ENCODE measurements at regions not wholly inside any gene's neighbourhood (a gene's known extent, or its start where the extent isn't known, plus 50 kb on each side); places are given as distances from the start of the nearest gene placed in this dataset.
"Not testable (repeated sequence)": the region's sequence is repeated elsewhere in the genome, so short reads cannot be mapped to it uniquely, and the experiment has no call there.

DNA sequence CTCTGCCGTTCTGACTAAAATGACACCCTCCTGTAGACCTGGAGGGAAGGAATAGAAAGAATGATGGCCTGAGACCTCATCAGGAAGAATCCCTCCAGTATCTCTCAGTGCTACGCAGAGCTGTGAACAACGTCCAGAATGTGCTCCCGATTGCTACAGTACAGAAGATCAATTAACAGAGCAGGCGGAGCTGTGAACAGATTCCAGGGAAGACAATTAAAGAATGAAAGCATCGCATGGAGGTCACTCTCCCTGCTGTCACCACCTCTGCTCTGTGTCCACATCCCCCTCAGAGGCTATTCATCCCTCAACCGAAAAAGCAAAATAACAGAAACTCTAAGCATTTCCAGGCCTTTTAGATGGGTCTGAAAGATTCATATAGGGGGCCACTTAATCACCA, 481.0 kb downstream of the EIPR1 start:
- intact Hi-C loops (cut with DNase I), result no loop called here

DNA sequence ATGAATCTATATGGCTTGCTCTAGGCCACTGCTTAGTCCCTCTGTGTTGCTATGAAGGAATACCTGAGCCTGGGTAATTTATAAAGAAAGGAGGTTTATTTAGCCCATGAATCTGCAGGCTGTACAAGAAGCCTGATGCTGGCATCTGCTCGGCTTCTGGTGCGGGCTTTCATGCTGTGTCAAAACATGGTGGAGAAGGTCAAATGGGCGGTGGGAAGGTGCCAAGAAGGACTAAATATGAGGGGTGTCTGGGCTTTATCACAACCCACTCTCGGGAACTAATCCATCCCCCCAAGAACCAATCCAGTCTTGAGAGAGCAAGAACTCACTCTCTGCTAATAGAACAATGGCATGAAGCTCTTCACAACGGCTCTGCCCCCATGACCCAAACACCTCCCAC, 481.6 kb downstream of the EIPR1 start:
- intact Hi-C loops (cut with DNase I), result no loop called here
- peak in 2 of 42 donors; percentile 4 to 9 for DNase-seq

More for the DNA sequence above, 481.0 kb downstream of the EIPR1 start:
- DNase-seq, result no peak

- intact Hi-C loops (cut with DNase I), result not testable (repeated sequence)
- peak in 3 of 42 donors; percentile 6 to 32 (median 17) for DNase-seq
These were observed 483.6 kb downstream of the EIPR1 start for GRCh38 chr2:2894011-2894410.

GRCh38 chr2:2892892-2893291, 484.7 kb downstream of the EIPR1 start:
- peak in 3 of 42 donors; percentile 1 to 31 (median 30) for DNase-seq
- intact Hi-C loops (cut with DNase I), result no loop called here

- intact Hi-C loops (cut with DNase I), result no loop called here
- DNase-seq, result peak in 3 of 42 donors; percentile 2 to 29 (median 25)
These were observed 485.2 kb downstream of the EIPR1 start for GRCh38 chr2:2892378-2892777.

- intact Hi-C loops (cut with DNase I), result no loop called here
These were observed 486.7 kb downstream of the EIPR1 start for GRCh38 chr2:2890901-2891300.

DNA sequence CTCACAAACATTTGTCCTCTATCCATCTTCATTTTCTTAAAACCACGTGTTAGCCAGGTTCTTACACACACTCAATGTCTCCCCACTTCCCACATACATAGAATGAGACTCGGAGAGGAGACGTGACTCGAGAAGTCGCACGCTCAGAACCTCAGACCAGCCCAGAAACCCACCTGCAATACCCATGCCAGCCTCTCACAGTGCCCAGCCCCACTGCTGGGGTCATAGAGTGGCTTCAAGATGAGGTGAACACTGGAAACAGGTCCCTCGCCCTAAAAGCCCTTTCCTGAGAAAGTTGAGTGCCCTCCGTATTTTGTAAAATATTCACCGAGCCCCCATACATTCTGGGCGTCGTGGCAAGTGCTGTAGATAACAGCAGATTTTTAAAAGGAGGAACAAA, 487.4 kb downstream of the EIPR1 start:
- intact Hi-C loops (cut with DNase I), result no loop called here
- peak in 4 of 42 donors; percentile 7 to 27 (median 8) for DNase-seq

More at GRCh38 chr2:2890901-2891300, 486.7 kb downstream of the EIPR1 start:
- DNase-seq, result peak in 4 of 42 donors; percentile 4 to 33 (median 12)

DNA sequence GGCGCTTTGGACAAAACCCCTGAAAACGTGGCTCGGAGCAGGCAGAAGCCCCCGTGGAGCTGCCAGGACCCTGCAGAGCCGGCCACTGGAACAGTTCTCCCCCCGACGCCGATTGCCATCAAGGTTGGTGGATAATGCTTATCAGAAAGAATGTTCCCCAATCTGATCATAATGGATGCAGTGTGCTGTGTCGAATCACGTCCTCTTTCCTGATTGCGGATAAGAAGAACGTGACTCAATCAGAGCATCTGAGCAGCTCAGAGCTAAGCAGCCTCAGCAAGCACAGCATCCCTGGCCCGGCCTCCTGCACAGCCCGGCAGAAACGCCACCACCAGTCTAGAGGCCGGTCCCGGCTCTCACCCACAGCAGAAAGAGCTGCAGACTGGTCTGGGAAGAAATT, 488.0 kb downstream of the EIPR1 start:
- intact Hi-C loops (cut with DNase I), result no loop called here
- peak in 10 of 42 donors; percentile 8 to 62 (median 36) for DNase-seq

GRCh38 chr2:2889141-2889540, 488.5 kb downstream of the EIPR1 start:
- DNase-seq, result peak in 10 of 42 donors; percentile 9 to 67 (median 43)
- intact Hi-C loops (cut with DNase I), result no loop called here

- intact Hi-C loops (cut with DNase I), result no loop called here
- DNase-seq, result peak in 4 of 42 donors; percentile 12 to 25 (median 16)
These were observed 489.7 kb downstream of the EIPR1 start for GRCh38 chr2:2887772-2888387.

DNA sequence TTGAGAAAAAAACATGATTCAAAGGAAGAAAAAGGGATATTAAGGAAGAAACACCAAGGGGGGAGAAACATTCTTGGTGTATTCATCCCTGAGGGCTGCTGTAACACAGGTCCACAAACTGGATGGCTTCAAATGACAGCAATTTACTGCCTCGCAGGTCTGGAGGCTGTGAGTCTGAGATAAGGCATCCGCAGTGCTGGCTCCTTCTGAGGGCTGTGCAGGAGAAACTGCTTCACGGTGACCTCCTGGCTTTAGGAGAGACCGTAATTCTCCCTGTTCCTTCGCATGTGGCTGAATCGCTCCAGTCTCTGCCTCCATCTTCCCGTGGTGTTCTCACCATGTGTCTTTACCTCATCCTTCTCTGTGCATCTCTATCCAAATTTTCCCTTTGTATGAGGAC, 490.7 kb downstream of the EIPR1 start:
- intact Hi-C loops (cut with DNase I), result no loop called here
- peak in 4 of 42 donors; percentile 10 to 35 (median 24) for DNase-seq

- DNase-seq, result peak in 1 of 42 donors; percentile 6
- intact Hi-C loops (cut with DNase I), result no loop called here
These were observed 496.1 kb downstream of the EIPR1 start for GRCh38 chr2:2881499-2881898.

DNA sequence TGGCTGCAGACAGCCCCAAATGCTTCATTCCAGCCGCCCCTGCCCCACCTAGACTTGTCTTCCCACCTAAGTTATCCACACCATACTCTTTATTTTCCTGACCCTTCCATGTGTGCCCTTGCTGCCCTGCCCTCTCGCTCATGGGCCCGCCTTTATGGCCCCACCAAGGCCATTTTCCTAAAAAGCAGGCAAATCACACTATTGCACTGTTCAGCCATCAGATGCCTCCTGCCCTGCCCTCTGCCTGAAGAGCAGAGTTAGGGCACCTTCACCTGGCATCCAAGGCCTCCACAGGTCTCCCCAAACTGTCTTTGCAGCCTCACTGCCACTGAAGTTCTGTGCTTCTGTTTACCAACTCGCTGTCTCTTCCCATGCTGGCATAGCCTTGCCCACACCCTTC, 496.7 kb downstream of the EIPR1 start:
- peak in 1 of 42 donors; percentile 16 for DNase-seq
- intact Hi-C loops (cut with DNase I), result no loop called here

DNA sequence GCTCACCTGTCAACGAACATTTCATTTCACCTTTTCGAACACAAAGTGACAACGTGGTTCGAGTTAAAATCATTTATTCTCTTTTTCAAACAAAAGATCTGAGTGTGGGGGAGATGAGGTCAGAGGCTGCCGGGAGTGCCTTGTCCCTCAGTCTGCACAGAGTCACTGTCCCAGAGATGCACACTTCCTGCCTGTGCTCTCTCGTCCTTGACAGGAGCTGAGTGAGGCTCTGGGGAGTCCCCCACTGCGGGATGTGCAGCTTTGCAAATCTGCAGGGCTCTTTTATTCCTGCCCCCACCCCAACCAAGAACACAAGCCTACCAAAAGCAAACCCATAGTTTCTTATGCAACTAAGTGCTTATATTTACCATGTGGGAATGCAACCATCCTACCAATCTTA, 497.8 kb downstream of the EIPR1 start:
- peak in 1 of 42 donors; percentile 34 for DNase-seq
- intact Hi-C loops (cut with DNase I), result no loop called here

GRCh38 chr2:2879071-2879470, 498.5 kb downstream of the EIPR1 start:
- intact Hi-C loops (cut with DNase I), result no loop called here
- peak in 1 of 42 donors; percentile 23 for DNase-seq

DNA sequence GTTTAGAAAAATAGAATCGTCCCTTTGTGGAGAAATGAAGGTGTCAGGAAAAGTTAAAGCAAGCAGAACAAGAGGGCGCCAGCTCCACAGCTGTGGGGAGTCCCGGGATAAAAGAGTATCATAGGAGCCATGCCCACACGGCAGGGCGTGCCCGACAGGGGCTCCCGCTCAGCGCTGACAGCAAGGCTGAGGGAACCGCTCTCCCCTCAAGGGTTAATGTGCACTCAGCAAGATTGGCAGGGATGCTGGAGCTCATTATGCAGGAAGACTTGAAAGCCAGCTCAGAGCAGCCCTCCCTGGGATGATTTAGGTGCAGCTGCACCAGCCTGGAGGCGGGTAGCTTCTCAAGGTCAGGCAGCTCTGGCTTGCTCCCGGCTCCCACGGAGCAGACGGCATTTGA, 500.2 kb downstream of the EIPR1 start:
- intact Hi-C loops (cut with DNase I), result no loop called here
- DNase-seq, result peak; percentile 42 to 91 (median 74)

- DNase-seq, result peak in 15 of 42 donors; percentile 15 to 60 (median 35)
These were observed 501.0 kb downstream of the EIPR1 start for GRCh38 chr2:2876331-2877221.

DNA sequence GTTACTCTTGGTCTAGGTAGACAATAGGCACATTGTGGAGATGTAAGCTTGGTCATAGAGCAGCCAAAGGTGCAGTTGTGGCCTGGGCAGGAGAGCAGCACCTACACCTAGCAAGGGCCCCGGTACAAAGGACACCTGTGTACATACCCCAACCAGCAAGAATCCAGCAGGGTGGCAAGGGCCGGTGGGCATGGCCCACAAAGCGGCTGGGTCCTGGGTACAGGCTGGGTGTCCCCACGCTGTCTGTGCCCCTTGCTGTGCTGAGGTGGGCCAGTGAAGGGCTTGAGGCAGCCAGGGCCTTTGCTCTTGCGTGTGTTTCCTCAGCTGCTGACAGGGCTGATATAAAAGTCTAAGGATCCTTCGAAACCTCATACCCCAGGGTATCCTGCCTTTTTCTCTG, 501.8 kb downstream of the EIPR1 start:
- intact Hi-C loops (cut with DNase I), result no loop called here
- peak in 2 of 42 donors; percentile 24 to 33 for DNase-seq

More at GRCh38 chr2:2876331-2877221, 501.0 kb downstream of the EIPR1 start:
- intact Hi-C loops (cut with DNase I), result no loop called here

- intact Hi-C loops (cut with DNase I), result no loop called here
- DNase-seq, result no peak
These were observed 502.3 kb downstream of the EIPR1 start for GRCh38 chr2:2875296-2875695.

GRCh38 chr2:2874805-2875204, 502.8 kb downstream of the EIPR1 start:
- peak in 2 of 42 donors; percentile 19 to 27 for DNase-seq
- intact Hi-C loops (cut with DNase I), result no loop called here
